ENCODE measurements at regions not wholly inside any gene's neighbourhood (a gene's known extent, or its start where the extent isn't known, plus 50 kb on each side); places are given as distances from the start of the nearest gene placed in this dataset.

DNA sequence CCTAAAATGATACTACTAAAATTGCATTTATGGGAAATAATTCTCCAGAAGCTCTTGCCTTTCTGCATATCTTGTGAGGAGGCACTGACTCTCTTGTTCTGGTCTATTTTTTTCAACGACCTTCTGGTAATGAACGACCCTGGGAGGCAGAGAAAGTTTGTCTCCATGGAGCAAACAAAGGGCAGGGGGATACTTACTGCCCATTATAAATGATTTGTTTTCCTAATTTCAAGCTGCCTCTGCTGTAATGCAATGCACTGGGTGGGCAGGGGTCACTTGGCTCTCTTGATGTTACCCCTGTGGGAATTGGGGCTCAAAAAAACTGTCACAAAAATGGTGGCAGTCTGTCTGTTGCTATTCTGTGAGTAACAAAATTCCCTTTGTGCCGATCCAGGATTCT, 643.2 kb downstream of the LIG4 start:
- Histone ChIP-seq H3K27ac (no peak overlapping the region), H3K9me3 (no peaks in the 10 kb centered on the region), H3K4me3 (no peak overlapping the region), H3K27me3 (no peaks in the 10 kb centered on the region), H3K36me3 (no peaks in the 10 kb centered on the region), H3K4me1 (no peaks in the 10 kb centered on the region)
- DNase-seq (ENCODE audit: low spot score in 2 of 2), result no peak
- intact Hi-C loops (cut with DNase I; ENCODE audit: low total_unique reads), result no loop called here
- no peak for TF ChIP-seq POLR2AphosphoS5 (IDR thresholded peaks at IDR 0.05)
- TF ChIP-seq POLR2A (IDR thresholded peaks at IDR 0.05), result no peak
- TF ChIP-seq, protein P1, sequence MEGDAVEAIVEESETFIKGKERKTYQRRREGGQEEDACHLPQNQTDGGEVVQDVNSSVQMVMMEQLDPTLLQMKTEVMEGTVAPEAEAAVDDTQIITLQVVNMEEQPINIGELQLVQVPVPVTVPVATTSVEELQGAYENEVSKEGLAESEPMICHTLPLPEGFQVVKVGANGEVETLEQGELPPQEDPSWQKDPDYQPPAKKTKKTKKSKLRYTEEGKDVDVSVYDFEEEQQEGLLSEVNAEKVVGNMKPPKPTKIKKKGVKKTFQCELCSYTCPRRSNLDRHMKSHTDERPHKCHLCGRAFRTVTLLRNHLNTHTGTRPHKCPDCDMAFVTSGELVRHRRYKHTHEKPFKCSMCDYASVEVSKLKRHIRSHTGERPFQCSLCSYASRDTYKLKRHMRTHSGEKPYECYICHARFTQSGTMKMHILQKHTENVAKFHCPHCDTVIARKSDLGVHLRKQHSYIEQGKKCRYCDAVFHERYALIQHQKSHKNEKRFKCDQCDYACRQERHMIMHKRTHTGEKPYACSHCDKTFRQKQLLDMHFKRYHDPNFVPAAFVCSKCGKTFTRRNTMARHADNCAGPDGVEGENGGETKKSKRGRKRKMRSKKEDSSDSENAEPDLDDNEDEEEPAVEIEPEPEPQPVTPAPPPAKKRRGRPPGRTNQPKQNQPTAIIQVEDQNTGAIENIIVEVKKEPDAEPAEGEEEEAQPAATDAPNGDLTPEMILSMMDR (IDR thresholded peaks at IDR 0.05), result no peak

DNA sequence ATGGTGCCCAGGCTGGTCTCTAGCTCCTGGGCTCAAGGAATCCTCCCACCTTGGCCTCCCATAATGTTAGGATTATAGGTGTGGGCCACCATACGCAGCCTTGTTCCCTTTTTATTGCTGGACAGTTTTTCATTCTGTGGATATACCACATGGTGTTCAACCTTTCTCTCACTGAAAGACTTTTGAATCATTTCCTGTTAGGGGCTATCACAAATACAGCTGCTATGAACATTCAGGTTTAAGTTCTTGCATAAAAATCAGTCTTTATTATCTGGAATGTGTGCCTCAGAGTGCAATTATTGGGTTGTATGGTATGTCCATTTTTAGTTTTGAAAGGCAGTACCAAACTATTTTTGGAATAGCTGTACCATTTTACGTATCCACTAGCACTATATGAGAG, 647.2 kb downstream of the LIG4 start:
- Histone ChIP-seq H3K27ac (no peak overlapping the region), H3K4me3 (no peak overlapping the region), H3K9me3 (no peaks in the 10 kb centered on the region), H3K36me3 (no peaks in the 10 kb centered on the region), H3K27me3 (no peaks in the 10 kb centered on the region), H3K4me1 (no peaks in the 10 kb centered on the region)
- intact Hi-C loops (cut with DNase I; ENCODE audit: low total_unique reads), result no loop called here
- TF ChIP-seq POLR2AphosphoS5 (IDR thresholded peaks at IDR 0.05) (no peak), POLR2A (IDR thresholded peaks at IDR 0.05) (no peak)
- TF ChIP-seq, protein P1 (IDR thresholded peaks at IDR 0.05), result no peak
- no peak for DNase-seq (ENCODE audit: low spot score in 2 of 2)

DNA sequence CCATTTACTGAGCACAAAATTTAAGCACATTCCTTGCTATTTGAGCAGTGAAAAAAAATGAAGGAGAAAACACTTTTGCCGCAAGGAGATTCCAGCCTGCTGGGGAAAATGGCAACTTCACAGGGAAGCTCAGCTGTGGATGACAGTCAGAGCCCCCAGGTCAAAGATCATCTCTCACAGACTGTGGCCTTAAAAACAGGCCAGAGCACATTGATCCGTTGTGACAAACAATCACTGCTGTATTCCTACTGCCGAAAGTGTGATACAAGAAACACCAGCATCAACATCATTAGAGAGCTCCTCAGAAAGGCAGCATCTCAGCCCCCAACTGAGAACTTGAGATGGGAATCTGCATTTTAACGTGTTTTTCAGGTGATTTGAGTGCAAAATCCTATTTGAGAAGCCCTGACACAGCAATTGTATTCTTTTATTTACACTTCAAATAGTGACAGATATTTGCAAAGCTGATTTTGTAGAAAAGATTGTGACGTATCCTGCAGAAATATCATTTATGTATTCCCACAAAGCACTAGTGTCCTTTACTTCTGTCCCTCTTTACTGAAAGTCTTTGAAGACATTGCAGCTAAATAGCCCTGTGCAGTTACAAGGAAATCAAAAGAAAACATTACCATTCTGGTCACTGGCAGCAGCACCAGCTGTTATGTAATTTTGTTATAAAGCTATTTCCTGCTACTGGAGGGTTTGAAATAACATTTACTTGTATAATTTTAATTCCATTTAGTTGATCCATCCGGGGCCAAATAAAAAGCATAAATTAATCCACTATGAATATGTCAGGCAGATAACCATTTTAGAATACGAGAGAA, 652.0 kb downstream of the LIG4 start:
- H3K27ac ChIP-seq, result no peak overlapping the region
- H3K9me3 ChIP-seq, result no peaks in the 10 kb centered on the region
- H3K27me3 ChIP-seq, result no peaks in the 10 kb centered on the region
- H3K36me3 ChIP-seq, result no peaks in the 10 kb centered on the region
- H3K4me1 ChIP-seq, result no peaks in the 10 kb centered on the region
- no peak overlapping the region for H3K4me3 ChIP-seq
- no peak for DNase-seq (ENCODE audit: low spot score in 2 of 2)
- intact Hi-C loops (cut with DNase I; ENCODE audit: low total_unique reads), result no loop called here
- TF ChIP-seq, protein P1 (IDR thresholded peaks at IDR 0.05), result no peak
- no peak for TF ChIP-seq POLR2A (IDR thresholded peaks at IDR 0.05)
- TF ChIP-seq POLR2AphosphoS5 (IDR thresholded peaks at IDR 0.05), result no peak

DNA sequence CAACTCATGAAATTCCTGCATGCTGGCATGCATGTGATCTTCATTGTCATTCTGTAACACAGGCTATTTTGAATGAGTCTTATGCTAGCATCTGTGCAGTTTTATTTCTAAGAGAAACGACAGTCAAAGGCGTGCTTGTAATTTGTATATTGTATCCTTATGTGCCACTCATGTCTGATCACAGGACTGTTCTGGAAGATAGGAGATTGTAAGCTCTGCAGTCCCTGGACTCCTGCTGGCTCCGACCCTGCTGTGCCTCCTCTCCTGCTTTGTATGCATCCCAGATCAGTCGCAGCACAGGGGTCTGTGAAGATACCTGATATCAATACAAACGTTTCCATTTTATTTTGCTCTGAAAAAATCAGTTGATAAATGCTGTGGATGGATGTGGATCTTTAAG, 653.1 kb downstream of the LIG4 start:
- no peaks in the 10 kb centered on the region for H3K9me3 ChIP-seq
- DNase-seq (ENCODE audit: low spot score in 2 of 2), result no peak
- no peaks in the 10 kb centered on the region for H3K4me1 ChIP-seq
- no peak overlapping the region for H3K27ac ChIP-seq
- no peaks in the 10 kb centered on the region for H3K27me3 ChIP-seq
- H3K4me3 ChIP-seq, result no peak overlapping the region
- TF ChIP-seq POLR2A (IDR thresholded peaks at IDR 0.05) (no peak), POLR2AphosphoS5 (IDR thresholded peaks at IDR 0.05) (no peak)
- TF ChIP-seq, protein P1 (IDR thresholded peaks at IDR 0.05), result no peak
- H3K36me3 ChIP-seq, result no peaks in the 10 kb centered on the region
- intact Hi-C loops (cut with DNase I; ENCODE audit: low total_unique reads), result no loop called here

DNA sequence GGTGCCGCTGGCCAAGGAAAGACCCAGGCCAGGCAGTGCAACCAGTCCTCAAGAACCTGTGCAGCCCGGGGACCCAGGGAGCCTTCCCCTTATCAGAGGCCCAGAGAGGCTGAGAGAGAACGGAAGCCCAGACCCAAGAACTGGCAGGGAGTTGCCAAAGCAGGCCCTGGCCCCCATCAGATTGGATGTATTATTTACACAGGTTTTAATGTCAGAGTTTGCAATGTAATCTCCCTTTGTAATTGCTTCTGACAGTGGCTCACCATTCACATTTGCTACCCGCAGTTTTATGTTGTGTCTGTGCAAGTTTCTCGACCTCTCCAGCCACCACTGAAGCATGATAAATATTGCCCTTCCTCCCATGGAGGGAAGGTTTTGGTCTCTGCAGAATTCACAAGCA, 660.9 kb downstream of the LIG4 start:
- DNase-seq (ENCODE audit: low spot score in 2 of 2), result no peak
- H3K27ac ChIP-seq, result no peak overlapping the region

More for the DNA sequence above, 660.9 kb downstream of the LIG4 start:
- intact Hi-C loops (cut with DNase I; ENCODE audit: low total_unique reads), result no loop called here
- Histone ChIP-seq H3K9me3 (no peaks in the 10 kb centered on the region), H3K27me3 (no peaks in the 10 kb centered on the region), H3K4me1 (no peaks in the 10 kb centered on the region), H3K4me3 (no peak overlapping the region), H3K36me3 (no peaks in the 10 kb centered on the region)
- TF ChIP-seq POLR2AphosphoS5 (IDR thresholded peaks at IDR 0.05) (no peak), POLR2A (IDR thresholded peaks at IDR 0.05) (no peak)
- TF ChIP-seq, protein P1 (IDR thresholded peaks at IDR 0.05), result no peak

Data from breast epithelium (tissue), 4 donors.